HFFc6 (cell line): ENCODE measurements at regions not wholly inside any gene's neighbourhood (a gene's known extent, or its start where the extent isn't known, plus 50 kb on each side); places are given as distances from the start of the nearest gene placed in this dataset.

Source experiments
- DNase-seq: peaks from one replicate; pipeline ENCODE4 v3.0.0-alpha.2; 2018
- H3K27ac Mint-ChIP-seq: 2 replicates; pipeline ENCODE4 v1.8.0; 2020; ENCODE audit warnings: mild to moderate bottlenecking, mixed read lengths
- H3K27me3 Mint-ChIP-seq: 2 replicates; pipeline ENCODE4 v1.8.0; 2021; ENCODE audit warnings: mild to moderate bottlenecking, moderate library complexity, mixed read lengths; ENCODE audit not compliant: insufficient read depth
- H3K36me3 Mint-ChIP-seq: 2 replicates; pipeline ENCODE4 v1.8.0; 2021; ENCODE audit warnings: low read depth, mixed read lengths
- H3K4me1 Mint-ChIP-seq: 2 replicates; pipeline ENCODE4 v1.8.0; 2020; ENCODE audit warnings: low read depth, mixed read lengths
- H3K4me3 Mint-ChIP-seq: 2 replicates; pipeline ENCODE4 v1.8.0; 2020; ENCODE audit warnings: mild to moderate bottlenecking, moderate library complexity, mixed read lengths
- H3K9me3 Mint-ChIP-seq: 2 replicates; pipeline ENCODE4 v1.8.0; 2020; ENCODE audit warnings: mild to moderate bottlenecking, mixed read lengths
- TF ChIP-seq, protein P1 (sequence below): fragments of 200-600 bp; sonication (generic); IDR thresholded peaks from 2 replicates; pipeline ENCODE4 v1.5.0; 2021; ENCODE audit warnings: antibody characterized with exemption, mild to moderate bottlenecking

DNA sequence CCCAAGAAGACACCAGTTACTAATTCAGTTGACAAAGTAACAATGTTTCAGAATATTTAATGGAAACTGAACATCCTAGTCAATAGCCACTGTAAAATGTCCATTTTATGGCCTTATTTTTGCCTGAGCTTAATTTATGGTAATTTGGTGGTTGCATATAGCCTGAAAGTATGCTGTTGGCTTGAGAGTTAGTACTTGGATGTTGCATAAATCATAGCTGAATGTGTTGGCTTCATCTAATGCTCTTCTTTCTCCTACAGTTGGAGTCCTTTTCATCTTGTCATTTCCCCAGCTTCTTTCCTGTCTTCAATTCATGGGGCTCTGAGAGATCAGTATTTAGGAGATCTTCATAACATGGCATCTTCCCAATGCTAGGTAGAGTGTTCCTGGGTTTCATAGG, 164.6 kb downstream of the MAT2B start:
- no peak for DNase-seq
- Mint-ChIP-seq H3K27me3 (no peaks in the 10 kb centered on the region; the same call in 1 of the 2 replicates), H3K36me3 (no peaks in the 10 kb centered on the region), H3K4me3 (no peak overlapping the region), H3K27ac (no peak overlapping the region), H3K9me3 (no peaks in the 10 kb centered on the region), H3K4me1 (no peaks in the 10 kb centered on the region)
- TF ChIP-seq, protein P1, sequence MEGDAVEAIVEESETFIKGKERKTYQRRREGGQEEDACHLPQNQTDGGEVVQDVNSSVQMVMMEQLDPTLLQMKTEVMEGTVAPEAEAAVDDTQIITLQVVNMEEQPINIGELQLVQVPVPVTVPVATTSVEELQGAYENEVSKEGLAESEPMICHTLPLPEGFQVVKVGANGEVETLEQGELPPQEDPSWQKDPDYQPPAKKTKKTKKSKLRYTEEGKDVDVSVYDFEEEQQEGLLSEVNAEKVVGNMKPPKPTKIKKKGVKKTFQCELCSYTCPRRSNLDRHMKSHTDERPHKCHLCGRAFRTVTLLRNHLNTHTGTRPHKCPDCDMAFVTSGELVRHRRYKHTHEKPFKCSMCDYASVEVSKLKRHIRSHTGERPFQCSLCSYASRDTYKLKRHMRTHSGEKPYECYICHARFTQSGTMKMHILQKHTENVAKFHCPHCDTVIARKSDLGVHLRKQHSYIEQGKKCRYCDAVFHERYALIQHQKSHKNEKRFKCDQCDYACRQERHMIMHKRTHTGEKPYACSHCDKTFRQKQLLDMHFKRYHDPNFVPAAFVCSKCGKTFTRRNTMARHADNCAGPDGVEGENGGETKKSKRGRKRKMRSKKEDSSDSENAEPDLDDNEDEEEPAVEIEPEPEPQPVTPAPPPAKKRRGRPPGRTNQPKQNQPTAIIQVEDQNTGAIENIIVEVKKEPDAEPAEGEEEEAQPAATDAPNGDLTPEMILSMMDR = no peak

DNA sequence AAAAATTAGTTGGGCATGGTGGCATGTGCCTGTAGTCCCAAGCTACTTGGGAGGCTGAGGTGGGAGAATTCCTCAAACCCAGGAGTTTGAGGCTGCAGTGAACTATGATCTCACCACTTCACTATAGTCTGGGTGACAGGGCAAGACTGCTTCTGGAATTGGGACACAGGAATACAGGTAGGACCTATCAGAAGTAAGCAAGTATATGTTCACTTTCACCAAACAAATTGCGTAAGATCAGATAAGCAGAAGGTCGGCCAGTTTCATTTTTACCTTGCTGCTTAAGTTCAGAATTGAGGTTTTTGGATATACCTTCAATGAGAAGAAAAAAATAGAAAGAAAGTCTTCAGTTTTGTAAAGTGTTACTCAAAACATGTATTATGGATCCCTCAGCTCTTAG, 171.7 kb downstream of the MAT2B start:
- no peaks in the 10 kb centered on the region for H3K4me1 Mint-ChIP-seq

DNA sequence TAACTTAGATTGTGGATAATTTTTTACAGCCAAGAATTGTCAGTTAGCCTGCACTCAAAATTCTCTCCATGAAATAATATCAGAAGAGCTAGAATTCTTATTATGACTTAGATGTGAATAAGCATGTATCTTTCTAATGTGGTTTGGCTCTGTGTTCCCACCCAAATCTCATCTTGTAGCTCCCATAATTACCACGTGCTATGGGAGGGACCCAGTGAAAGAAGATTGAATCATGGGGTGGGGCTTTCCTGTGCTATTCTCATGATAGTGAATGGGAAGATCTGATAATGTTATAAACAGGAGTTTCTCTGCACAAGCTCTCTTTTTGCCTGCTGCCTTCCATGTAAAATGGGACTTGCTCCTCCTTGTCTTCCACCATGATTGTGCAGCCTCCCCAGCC, 176.8 kb downstream of the MAT2B start:
- H3K27ac Mint-ChIP-seq = no peak overlapping the region
- H3K4me1 Mint-ChIP-seq = no peaks in the 10 kb centered on the region
- no peaks in the 10 kb centered on the region for H3K9me3 Mint-ChIP-seq
- no peak overlapping the region for H3K4me3 Mint-ChIP-seq
- H3K36me3 Mint-ChIP-seq = no peaks in the 10 kb centered on the region
- TF ChIP-seq, protein P1 = no peak
- peaks cover 6% of the 10 kb centered on the region for H3K27me3 Mint-ChIP-seq
- no peak for DNase-seq

More for the DNA sequence above, 171.7 kb downstream of the MAT2B start:
- Mint-ChIP-seq H3K36me3 (no peaks in the 10 kb centered on the region), H3K27ac (no peak overlapping the region), H3K9me3 (no peaks in the 10 kb centered on the region), H3K27me3 (peaks cover 2% of the 10 kb centered on the region; the same call in 1 of the 2 replicates), H3K4me3 (no peak overlapping the region)
- TF ChIP-seq, protein P1 = no peak
- DNase-seq = no peak

DNA sequence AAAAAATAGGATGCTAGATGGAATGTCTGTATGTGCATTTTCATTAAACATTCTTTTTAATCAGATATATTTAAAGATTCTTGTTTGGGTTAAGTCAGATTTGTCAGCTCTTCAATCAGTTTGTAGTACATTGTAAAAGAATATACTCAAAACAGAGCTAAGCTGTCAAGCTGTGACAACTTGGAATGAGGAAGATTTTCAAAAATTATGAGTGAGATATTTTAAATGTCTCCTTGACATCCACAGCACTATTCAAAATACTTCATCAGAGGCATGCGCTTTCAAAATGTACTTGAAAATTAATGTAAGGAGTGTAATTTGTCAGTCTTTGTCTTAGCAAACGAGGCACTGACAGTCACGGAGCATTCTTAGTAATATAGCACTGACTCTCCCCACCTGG, 182.0 kb downstream of the MAT2B start:
- TF ChIP-seq, protein P1 = no peak
- H3K27me3 Mint-ChIP-seq = peaks cover 10% of the 10 kb centered on the region
- no peaks in the 10 kb centered on the region for H3K4me1 Mint-ChIP-seq

DNA sequence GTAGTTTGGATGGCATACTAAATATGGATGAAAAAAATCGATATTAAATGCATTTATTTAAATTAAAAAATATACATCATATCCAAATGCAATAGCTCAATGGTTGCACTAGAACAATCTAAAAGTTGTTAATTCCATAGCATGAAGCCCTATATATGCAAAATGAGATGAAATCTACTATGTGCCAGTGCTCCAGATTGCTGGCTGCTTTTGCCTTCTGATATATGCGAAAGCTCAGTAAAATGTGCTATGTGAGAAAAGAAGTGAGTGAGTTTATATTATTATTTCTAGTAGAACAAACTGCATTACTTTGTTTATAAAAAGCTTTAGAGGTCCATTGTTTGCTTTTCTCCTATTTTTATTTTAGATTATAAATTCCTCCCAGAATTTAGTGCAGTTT, 186.7 kb downstream of the MAT2B start:
- no peak for DNase-seq
- TF ChIP-seq, protein P1 = no peak
- Mint-ChIP-seq H3K9me3 (no peaks in the 10 kb centered on the region), H3K36me3 (no peaks in the 10 kb centered on the region), H3K4me3 (no peak overlapping the region), H3K27me3 (peaks cover 5% of the 10 kb centered on the region), H3K27ac (no peak overlapping the region), H3K4me1 (peaks cover 15% of the 10 kb centered on the region)

More for the DNA sequence above, 182.0 kb downstream of the MAT2B start:
- no peaks in the 10 kb centered on the region for H3K9me3 Mint-ChIP-seq
- no peaks in the 10 kb centered on the region for H3K36me3 Mint-ChIP-seq
- H3K27ac Mint-ChIP-seq = no peak overlapping the region
- no peak overlapping the region for H3K4me3 Mint-ChIP-seq
- DNase-seq = no peak
